ENCODE measurements at regions not wholly inside any gene's neighbourhood (a gene's known extent, or its start where the extent isn't known, plus 50 kb on each side); places are given as distances from the start of the nearest gene placed in this dataset.

DNA sequence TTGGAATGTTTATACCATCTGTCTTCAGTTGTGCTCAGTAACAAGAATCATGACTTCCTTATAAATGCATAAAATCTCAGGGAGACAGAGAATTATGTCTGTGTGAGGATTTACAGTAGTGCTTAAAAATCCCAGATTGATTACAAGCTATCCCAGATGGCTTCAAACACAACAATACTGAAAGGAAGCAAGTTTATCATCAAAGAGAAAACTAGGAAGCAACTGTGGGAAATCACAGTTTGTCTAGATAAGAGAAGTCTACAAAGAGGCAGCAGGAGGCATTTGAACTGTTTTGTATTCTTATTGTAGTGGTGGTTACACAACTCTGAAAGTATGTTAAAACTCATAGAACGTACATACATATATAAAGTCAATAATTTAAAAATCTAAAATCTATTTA lies 104.4 kb upstream of the SALL4 start:
- TF ChIP-seq CTCF (IDR thresholded peaks at IDR 0.05) (no peak), SIN3A (IDR thresholded peaks at IDR 0.05; ENCODE audit: borderline replicate concordance, insufficient read depth, low read depth, low read length) (no peak), TCF7L2 (IDR thresholded peaks at IDR 0.05; ENCODE audit: low read depth, low read length) (no peak), POLR2AphosphoS5 (IDR thresholded peaks at IDR 0.05; ENCODE audit: low read depth, low read length) (no peak)
- TF ChIP-seq, protein P1, sequence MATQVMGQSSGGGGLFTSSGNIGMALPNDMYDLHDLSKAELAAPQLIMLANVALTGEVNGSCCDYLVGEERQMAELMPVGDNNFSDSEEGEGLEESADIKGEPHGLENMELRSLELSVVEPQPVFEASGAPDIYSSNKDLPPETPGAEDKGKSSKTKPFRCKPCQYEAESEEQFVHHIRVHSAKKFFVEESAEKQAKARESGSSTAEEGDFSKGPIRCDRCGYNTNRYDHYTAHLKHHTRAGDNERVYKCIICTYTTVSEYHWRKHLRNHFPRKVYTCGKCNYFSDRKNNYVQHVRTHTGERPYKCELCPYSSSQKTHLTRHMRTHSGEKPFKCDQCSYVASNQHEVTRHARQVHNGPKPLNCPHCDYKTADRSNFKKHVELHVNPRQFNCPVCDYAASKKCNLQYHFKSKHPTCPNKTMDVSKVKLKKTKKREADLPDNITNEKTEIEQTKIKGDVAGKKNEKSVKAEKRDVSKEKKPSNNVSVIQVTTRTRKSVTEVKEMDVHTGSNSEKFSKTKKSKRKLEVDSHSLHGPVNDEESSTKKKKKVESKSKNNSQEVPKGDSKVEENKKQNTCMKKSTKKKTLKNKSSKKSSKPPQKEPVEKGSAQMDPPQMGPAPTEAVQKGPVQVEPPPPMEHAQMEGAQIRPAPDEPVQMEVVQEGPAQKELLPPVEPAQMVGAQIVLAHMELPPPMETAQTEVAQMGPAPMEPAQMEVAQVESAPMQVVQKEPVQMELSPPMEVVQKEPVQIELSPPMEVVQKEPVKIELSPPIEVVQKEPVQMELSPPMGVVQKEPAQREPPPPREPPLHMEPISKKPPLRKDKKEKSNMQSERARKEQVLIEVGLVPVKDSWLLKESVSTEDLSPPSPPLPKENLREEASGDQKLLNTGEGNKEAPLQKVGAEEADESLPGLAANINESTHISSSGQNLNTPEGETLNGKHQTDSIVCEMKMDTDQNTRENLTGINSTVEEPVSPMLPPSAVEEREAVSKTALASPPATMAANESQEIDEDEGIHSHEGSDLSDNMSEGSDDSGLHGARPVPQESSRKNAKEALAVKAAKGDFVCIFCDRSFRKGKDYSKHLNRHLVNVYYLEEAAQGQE (IDR thresholded peaks at IDR 0.05; ENCODE audit: insufficient read depth in 1 of 2, low read depth in 2 of 2, low read length in 1 of 2), result no peak
